Neuronal stem cell (in vitro differentiated cells): ENCODE measurements at regions not wholly inside any gene's neighbourhood (a gene's known extent, or its start where the extent isn't known, plus 50 kb on each side); places are given as distances from the start of the nearest gene placed in this dataset.

ENCODE experiments used
- DNase-seq: peaks from one replicate; pipeline ENCODE4 v3.0.0-alpha.2; 2013; ENCODE audit warnings: low spot score
- H2AFZ ChIP-seq: one replicate; pipeline ENCODE4 v1.6.1; 2013; ENCODE audit warnings: mild to moderate bottlenecking, low read length, inconsistent platforms
- H2AK5ac ChIP-seq: 2 replicates; pipeline ENCODE4 v1.6.1; 2013; ENCODE audit warnings: low read depth, mild to moderate bottlenecking, inconsistent platforms, low read length, moderate library complexity, mixed read lengths
- H2BK120ac ChIP-seq: 2 replicates; pipeline ENCODE4 v1.6.1; 2013; ENCODE audit warnings: low read depth, mild to moderate bottlenecking, inconsistent platforms, low read length, moderate library complexity, mixed read lengths
- H2BK12ac ChIP-seq: one replicate; pipeline ENCODE4 v1.6.1; 2013; ENCODE audit warnings: low read length, inconsistent platforms
- H2BK15ac ChIP-seq: 2 replicates; pipeline ENCODE4 v1.6.1; 2013; ENCODE audit warnings: mild to moderate bottlenecking, low read length, inconsistent platforms, mixed read lengths
- H2BK5ac ChIP-seq: one replicate; pipeline ENCODE4 v1.6.1; 2013; ENCODE audit warnings: inconsistent platforms, mild to moderate bottlenecking, low read length, moderate library complexity
- H3K14ac ChIP-seq: one replicate; pipeline ENCODE4 v1.6.1; 2013; ENCODE audit warnings: low read length, inconsistent platforms
- H3K18ac ChIP-seq: 2 replicates; pipeline ENCODE4 v1.6.1; 2013; ENCODE audit warnings: low read length, inconsistent platforms
- H3K23ac ChIP-seq: 2 replicates; pipeline ENCODE4 v1.6.1; 2013; ENCODE audit warnings: low read depth, mild to moderate bottlenecking, mixed read lengths, low read length, inconsistent platforms; ENCODE audit not compliant: poor library complexity
- H3K27ac ChIP-seq: replicated peaks from 3 replicates; pipeline ENCODE4 v1.5.1; 2013; ENCODE audit warnings: low read length, inconsistent platforms
- H3K27me3 ChIP-seq, 3 experiments: 2 replicates each; pipeline ENCODE4 v1.6.1; 2013; ENCODE audit warnings: low read length in 3 of 3, mild to moderate bottlenecking in 2 of 3, inconsistent platforms in 1 of 3, low read depth in 1 of 3, mixed read lengths in 1 of 3, moderate library complexity in 1 of 3; ENCODE audit not compliant: control insufficient read depth in 3 of 3, insufficient read depth in 3 of 3
- H3K36me3 ChIP-seq, 2 donors: replicated peaks in 1 of 2; 2 replicates each; pipeline ENCODE4 v1.6.1; 2013; ENCODE audit warnings: low read length in 2 of 2; ENCODE audit not compliant: control insufficient read depth in 2 of 2, insufficient read depth in 2 of 2
- H3K4ac ChIP-seq: 2 replicates; pipeline ENCODE4 v1.6.1; 2013; ENCODE audit warnings: inconsistent platforms, mild to moderate bottlenecking, low read length, moderate library complexity
- H3K4me1 ChIP-seq, 2 donors: 1 replicate in 1 of 2; 2 replicates in 1 of 2; pipeline ENCODE4 v1.6.1; 2013; ENCODE audit warnings: low read length in 2 of 2, low read depth in 1 of 2; ENCODE audit not compliant: control insufficient read depth in 2 of 2, insufficient read depth in 1 of 2
- H3K4me2 ChIP-seq: one replicate; pipeline ENCODE4 v1.6.1; 2013; ENCODE audit warnings: mild to moderate bottlenecking, low read length, inconsistent platforms; ENCODE audit not compliant: insufficient read depth, poor library complexity, severe bottlenecking
- H3K4me3 ChIP-seq, 2 donors: 2 replicates each; pipeline ENCODE4 v1.5.1; 2013; ENCODE audit warnings: low read length in 2 of 2, mild to moderate bottlenecking in 2 of 2, inconsistent platforms in 1 of 2, moderate library complexity in 1 of 2
- H3K79me1 ChIP-seq: one replicate; pipeline ENCODE4 v1.6.1; 2013; ENCODE audit warnings: low read depth, mild to moderate bottlenecking, inconsistent platforms, low read length, moderate library complexity
- H3K9ac ChIP-seq: one replicate; pipeline ENCODE4 v1.6.1; 2013; ENCODE audit warnings: mild to moderate bottlenecking, low read depth, low read length, inconsistent platforms; ENCODE audit not compliant: poor library complexity
- H3K9me3 ChIP-seq, 2 donors: replicated peaks in 1 of 2; 2 replicates each; pipeline versions ENCODE3 to v1.6.1; 2013; ENCODE audit warnings: low read length in 2 of 2, mild to moderate bottlenecking in 2 of 2, inconsistent platforms in 1 of 2, low read depth in 1 of 2, mixed read lengths in 1 of 2, moderate library complexity in 1 of 2; ENCODE audit not compliant: control insufficient read depth in 2 of 2, insufficient read depth in 1 of 2
- H4K8ac ChIP-seq: one replicate; pipeline ENCODE4 v1.6.1; 2013; ENCODE audit warnings: low read depth, mild to moderate bottlenecking, inconsistent platforms, low read length, moderate library complexity
- H4K91ac ChIP-seq: one replicate; pipeline ENCODE4 v1.6.1; 2013; ENCODE audit warnings: low read length, low read depth, mild to moderate bottlenecking, inconsistent platforms; ENCODE audit not compliant: poor library complexity
- WGBS, 2 donors: extraction: QIAGEN DNeasy Blood & Tissue Kit; methylation state at CpG; one replicate each; pipeline ENCODE4 v1.1.7; 2013; ENCODE audit warnings: missing lambda C conversion rate in 2 of 2, mixed read lengths in 1 of 2; ENCODE audit not compliant: insufficient read length in 2 of 2, insufficient replicate concordance in 1 of 2; ENCODE audit errors: extremely low coverage in 2 of 2; 5-methylcytosine and 5-hydroxymethylcytosine counted together

DNA sequence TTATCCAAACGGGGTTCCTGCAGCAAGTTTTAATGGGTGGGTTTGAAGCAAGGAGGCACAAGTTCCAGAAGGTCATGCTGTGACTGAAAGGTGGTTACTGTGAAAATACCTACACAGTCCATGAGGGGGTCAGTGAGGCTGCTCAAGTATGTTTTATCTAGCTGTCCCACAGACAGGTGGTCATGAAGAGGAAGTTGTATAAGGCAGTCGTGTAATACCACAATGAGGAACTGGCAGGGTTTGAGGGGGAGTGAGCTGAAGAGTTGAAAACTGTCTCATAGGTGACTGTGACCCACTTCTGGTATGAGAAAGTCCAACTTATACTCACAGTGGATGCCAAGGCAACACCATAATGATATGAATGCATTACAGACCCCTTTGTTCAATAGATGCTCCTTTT is 856.8 kb downstream of the OTOL1 start:
- Histone ChIP-seq H3K27ac (no peak overlapping the region), H3K14ac (no peak overlapping the region), H3K4ac (no peak overlapping the region), H3K79me1 (no peaks in the 10 kb centered on the region), H3K23ac (no peak overlapping the region), H4K91ac (no peak overlapping the region), H4K8ac (no peak overlapping the region), H3K4me3 (no peak overlapping the region), H3K4me2 (no peak overlapping the region), H3K4me1 (no peaks in the 10 kb centered on the region), H2AFZ (peak overlapping the region; percentile 2), H2AK5ac (no peak overlapping the region), H2BK5ac (no peak overlapping the region), H3K18ac (no peak overlapping the region), H3K27me3 (no peaks in the 10 kb centered on the region), H2BK120ac (no peak overlapping the region), H2BK12ac (no peak overlapping the region), H3K9ac (no peak overlapping the region), H3K36me3 (no peaks in the 10 kb centered on the region), H3K9me3 (no peaks in the 10 kb centered on the region), H2BK15ac (no peak overlapping the region)
- WGBS, 2 donors: no CpG with 5 or more reads among the region's 2 CpGs
- no peak for DNase-seq

DNA sequence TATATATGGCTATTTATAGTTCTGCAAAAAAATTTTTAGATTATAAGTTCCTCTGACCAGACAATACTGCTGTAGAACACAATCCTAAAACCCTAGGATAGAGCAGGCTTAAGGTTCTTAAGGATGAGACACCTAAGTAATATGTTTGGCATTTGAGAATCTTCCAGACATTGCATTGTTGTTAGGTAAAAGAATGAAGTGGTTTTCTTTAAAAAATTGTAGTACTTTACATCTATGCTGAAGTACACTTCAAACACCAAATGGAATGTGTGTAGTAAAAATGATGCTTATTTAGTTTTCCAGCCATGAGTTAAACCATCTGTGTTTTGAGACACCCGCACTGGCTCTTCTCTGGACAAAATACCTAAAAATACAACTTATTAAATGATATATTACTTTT is 857.7 kb downstream of the OTOL1 start:
- H3K18ac ChIP-seq: no peak overlapping the region
- no CpG with 5 or more reads among the region's 1 CpG for WGBS, 2 donors
- H3K4ac ChIP-seq: no peak overlapping the region
- no peak overlapping the region for H3K4me2 ChIP-seq
- H3K36me3 ChIP-seq: no peaks in the 10 kb centered on the region
- no peak overlapping the region for H4K91ac ChIP-seq
- no peak overlapping the region for H2AK5ac ChIP-seq
- H4K8ac ChIP-seq: no peak overlapping the region
- H3K23ac ChIP-seq: no peak overlapping the region
- no peaks in the 10 kb centered on the region for H3K27me3 ChIP-seq
- no peak overlapping the region for H3K4me3 ChIP-seq
- H2BK120ac ChIP-seq: no peak overlapping the region
- no peaks in the 10 kb centered on the region for H3K79me1 ChIP-seq
- no peak for DNase-seq
- no peak overlapping the region for H2BK12ac ChIP-seq
- no peak overlapping the region for H2BK15ac ChIP-seq
- no peak overlapping the region for H3K9ac ChIP-seq
- H3K9me3 ChIP-seq: no peaks in the 10 kb centered on the region
- H3K4me1 ChIP-seq: no peaks in the 10 kb centered on the region
- H2BK5ac ChIP-seq: no peak overlapping the region
- H2AFZ ChIP-seq: no peak overlapping the region
- H3K14ac ChIP-seq: no peak overlapping the region
- no peak overlapping the region for H3K27ac ChIP-seq

DNA sequence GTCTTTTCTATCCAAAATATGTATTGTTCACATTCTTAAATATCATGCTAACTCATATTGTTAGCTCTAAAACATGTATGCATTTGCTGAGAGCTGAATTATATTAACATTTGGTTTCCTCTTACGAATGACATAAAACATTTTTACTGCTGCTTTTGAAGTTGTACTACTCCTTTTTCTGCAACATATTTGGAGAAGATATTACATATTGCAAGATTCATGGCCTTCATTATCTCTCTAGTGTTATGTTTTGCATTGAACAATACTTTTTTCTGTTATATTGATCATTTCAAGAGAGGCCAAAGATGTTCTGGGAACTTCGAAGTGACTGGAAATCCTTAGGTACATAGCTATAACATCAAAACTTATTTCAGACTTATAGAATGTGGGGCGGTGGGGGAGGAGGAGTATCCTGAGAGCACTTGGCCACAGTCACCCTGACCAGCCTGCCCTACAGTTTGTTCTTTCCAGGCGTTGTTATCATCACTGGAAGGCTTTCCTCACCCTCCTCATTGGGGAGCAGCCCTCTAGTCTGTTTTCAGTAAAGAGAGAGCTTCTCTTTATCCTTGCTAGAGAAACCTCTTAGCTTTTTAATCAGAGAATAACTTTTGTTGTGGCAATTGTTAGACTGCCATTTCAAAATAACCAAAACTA is 868.6 kb downstream of the OTOL1 start:
- H4K8ac ChIP-seq: no peak overlapping the region
- H3K4me3 ChIP-seq: no peak overlapping the region
- H3K23ac ChIP-seq: no peak overlapping the region
- peaks cover 0 to 2% of the 10 kb centered on the region in 2 donors for H3K4me1 ChIP-seq
- H3K4ac ChIP-seq: no peak overlapping the region
- H3K9ac ChIP-seq: no peak overlapping the region
- no peak for DNase-seq
- no peak overlapping the region for H3K18ac ChIP-seq
- no peak overlapping the region for H3K14ac ChIP-seq
- H2BK120ac ChIP-seq: no peak overlapping the region
- H3K9me3 ChIP-seq: no peaks in the 10 kb centered on the region
- H2AFZ ChIP-seq: no peak overlapping the region
- no peak overlapping the region for H2BK15ac ChIP-seq
- H3K27ac ChIP-seq: no peak overlapping the region
- no CpG with 5 or more reads among the region's 4 CpGs for WGBS, 2 donors
- no peaks in the 10 kb centered on the region for H3K79me1 ChIP-seq
- no peak overlapping the region for H2BK5ac ChIP-seq
- H2AK5ac ChIP-seq: no peak overlapping the region
- H2BK12ac ChIP-seq: no peak overlapping the region
- H3K36me3 ChIP-seq: no peaks in the 10 kb centered on the region
- no peak overlapping the region for H3K4me2 ChIP-seq
- H4K91ac ChIP-seq: no peak overlapping the region
- no peaks in the 10 kb centered on the region for H3K27me3 ChIP-seq

DNA sequence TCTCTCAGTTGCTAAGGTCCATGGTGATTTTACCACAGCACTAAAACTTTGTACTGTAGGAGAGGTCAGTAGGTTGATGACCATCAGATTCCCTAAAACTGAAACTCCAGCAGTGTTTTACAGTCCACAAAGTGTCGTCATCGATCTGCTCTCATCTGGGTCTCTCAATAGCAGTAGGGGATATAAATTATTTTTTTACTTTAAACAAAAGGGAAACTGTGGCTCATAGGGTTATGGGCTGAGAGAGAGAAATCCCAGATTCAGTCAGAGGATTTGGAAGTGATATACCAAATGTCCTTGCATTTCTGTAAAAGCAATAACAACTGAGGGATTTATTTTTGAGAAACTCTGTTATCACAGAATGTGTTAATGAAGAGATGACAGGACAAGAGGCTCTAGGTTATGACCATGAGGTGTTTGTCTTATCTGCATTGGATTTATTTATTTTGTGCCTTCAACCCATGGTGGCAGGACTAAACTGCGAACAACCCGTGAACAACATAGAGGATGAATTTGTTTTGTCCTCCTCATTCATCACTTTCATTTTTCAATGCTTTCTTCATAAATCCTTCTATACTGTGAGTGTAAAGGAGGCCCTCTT is 869.7 kb downstream of the OTOL1 start:
- no peak overlapping the region for H3K23ac ChIP-seq
- H3K14ac ChIP-seq: no peak overlapping the region
- DNase-seq: no peak
- no peaks in the 10 kb centered on the region for H3K27me3 ChIP-seq
- no peak overlapping the region for H3K9ac ChIP-seq
- H3K4me2 ChIP-seq: no peak overlapping the region
- no peak overlapping the region for H4K91ac ChIP-seq
- WGBS, 2 donors: no CpG with 5 or more reads among the region's 4 CpGs
- no peaks in the 10 kb centered on the region for H3K79me1 ChIP-seq
- no peak overlapping the region for H3K4ac ChIP-seq
- peaks cover 0 to 2% of the 10 kb centered on the region in 2 donors for H3K4me1 ChIP-seq
- H4K8ac ChIP-seq: no peak overlapping the region
- no peak overlapping the region for H2BK12ac ChIP-seq
- H3K36me3 ChIP-seq: no peaks in the 10 kb centered on the region
- H2AK5ac ChIP-seq: no peak overlapping the region
- H3K18ac ChIP-seq: no peak overlapping the region
- H3K9me3 ChIP-seq: no peaks in the 10 kb centered on the region
- H2AFZ ChIP-seq: no peak overlapping the region
- H3K4me3 ChIP-seq: no peak overlapping the region
- H2BK5ac ChIP-seq: no peak overlapping the region
- no peak overlapping the region for H2BK15ac ChIP-seq
- no peak overlapping the region for H2BK120ac ChIP-seq
- H3K27ac ChIP-seq: no peak overlapping the region
